ENCODE measurements at regions not wholly inside any gene's neighbourhood (a gene's known extent, or its start where the extent isn't known, plus 50 kb on each side); places are given as distances from the start of the nearest gene placed in this dataset.

- DNase-seq (ENCODE audit: low spot score): no peak
Measured at GRCh38 chr5:101932599-101932998, 363.5 kb downstream of the SLCO4C1 start.

GRCh38 chr5:101929628-101930027 is 366.5 kb downstream of the SLCO4C1 start:
- no peak for DNase-seq (ENCODE audit: low spot score)

- no peak for DNase-seq (ENCODE audit: low spot score)
Measured at GRCh38 chr5:101917166-101917565, 378.9 kb downstream of the SLCO4C1 start.

GRCh38 chr5:101915554-101915953 is 380.5 kb downstream of the SLCO4C1 start:
- no peak for DNase-seq (ENCODE audit: low spot score)

GRCh38 chr5:101904736-101905135 is 391.3 kb downstream of the SLCO4C1 start:
- DNase-seq (ENCODE audit: low spot score): no peak

GRCh38 chr5:101897914-101898313 is 398.2 kb downstream of the SLCO4C1 start:
- DNase-seq (ENCODE audit: low spot score): peak; percentile 92

GRCh38 chr5:101894985-101895384 is 401.1 kb downstream of the SLCO4C1 start:
- no peak for DNase-seq (ENCODE audit: low spot score)

- DNase-seq (ENCODE audit: low spot score): no peak
Measured at GRCh38 chr5:101878190-101878589, 417.9 kb downstream of the SLCO4C1 start.

GRCh38 chr5:101877451-101877850 is 418.6 kb downstream of the SLCO4C1 start:
- no peak for DNase-seq (ENCODE audit: low spot score)

GRCh38 chr5:101866473-101866872 is 429.6 kb downstream of the SLCO4C1 start:
- DNase-seq (ENCODE audit: low spot score): no peak

- DNase-seq (ENCODE audit: low spot score): no peak
Measured at GRCh38 chr5:101860563-101860962, 435.5 kb downstream of the SLCO4C1 start.

- DNase-seq (ENCODE audit: low spot score): no peak
Measured at GRCh38 chr5:101860145-101860544, 435.9 kb downstream of the SLCO4C1 start.

- no peak for DNase-seq (ENCODE audit: low spot score)
Measured at GRCh38 chr5:101846496-101846895, 449.6 kb downstream of the SLCO4C1 start.

GRCh38 chr5:101843055-101843454 is 453.0 kb downstream of the SLCO4C1 start:
- no peak for DNase-seq (ENCODE audit: low spot score)

- no peak for DNase-seq (ENCODE audit: low spot score)
Measured at GRCh38 chr5:101838435-101838834, 457.6 kb downstream of the SLCO4C1 start.

- DNase-seq (ENCODE audit: low spot score): no peak
Measured at GRCh38 chr5:101829255-101829654, 466.8 kb downstream of the SLCO4C1 start.

GRCh38 chr5:101811466-101811865 is 484.6 kb downstream of the SLCO4C1 start:
- DNase-seq (ENCODE audit: low spot score): no peak

GRCh38 chr5:101806410-101806809 is 489.7 kb downstream of the SLCO4C1 start:
- no peak for DNase-seq (ENCODE audit: low spot score)

GRCh38 chr5:101796427-101796826 is 499.7 kb downstream of the SLCO4C1 start:
- no peak for DNase-seq (ENCODE audit: low spot score)

- no peak for DNase-seq (ENCODE audit: low spot score)
Measured at GRCh38 chr5:101788797-101789196, 507.3 kb downstream of the SLCO4C1 start.

GRCh38 chr5:101785090-101785489 is 511.0 kb downstream of the SLCO4C1 start:
- no peak for DNase-seq (ENCODE audit: low spot score)

GRCh38 chr5:101783241-101784013 is 512.7 kb downstream of the SLCO4C1 start:
- DNase-seq (ENCODE audit: low spot score): no peak

GRCh38 chr5:101782352-101783103 is 513.6 kb downstream of the SLCO4C1 start:
- no peak for DNase-seq (ENCODE audit: low spot score)
